Breast epithelium (tissue), 4 donors: ENCODE measurements at regions not wholly inside any gene's neighbourhood (a gene's known extent, or its start where the extent isn't known, plus 50 kb on each side); places are given as distances from the start of the nearest gene placed in this dataset.
A peak's percentile ranks its signal among the peaks of the same experiment; 100 is the strongest.
"Not testable (repeated sequence)": the region's sequence is repeated elsewhere in the genome, so short reads cannot be mapped to it uniquely, and the experiment has no call there.

Experiments used
- DNase-seq, 2 donors: peaks; one replicate each; pipeline ENCODE4 v3.0.0-alpha.2; 2019; ENCODE audit warnings: low spot score in 2 of 2
- H3K27ac ChIP-seq, 2 donors: fragments of 200-600 bp; sonication (generic) in 1 of 2; one replicate each; pipeline ENCODE4 v1.5.1; 2016 to 2019; ENCODE audit warnings: mild to moderate bottlenecking in 1 of 2
- H3K27me3 ChIP-seq, 2 donors: fragments of 200-600 bp; sonication (generic) in 1 of 2; one replicate each; pipeline versions ENCODE4 v1.5.1 to v1.6.0; 2017 to 2019; ENCODE audit warnings: control low read depth in 1 of 2, mild to moderate bottlenecking in 1 of 2
- H3K36me3 ChIP-seq: fragments of 200-600 bp; one replicate; pipeline ENCODE4 v1.5.1; 2019
- H3K4me1 ChIP-seq, 2 donors: fragments of 200-600 bp; sonication (generic); one replicate each; pipeline ENCODE4 v1.5.1; 2016 to 2019; ENCODE audit warnings: control low read depth in 1 of 2
- H3K4me3 ChIP-seq, 3 donors: fragments of 200-600 bp; sonication (generic); 1 replicate in 2 of 3; 2 replicates in 1 of 3; pipeline ENCODE4 v1.5.1; 2016 to 2019; ENCODE audit warnings: mild to moderate bottlenecking in 3 of 3, moderate library complexity in 2 of 3
- H3K9me3 ChIP-seq, 2 donors: fragments of 200-600 bp; sonication (generic) in 1 of 2; one replicate each; pipeline ENCODE4 v1.5.1; 2016 to 2019; ENCODE audit warnings: control low read depth in 1 of 2
- POLR2A ChIP-seq: fragments of 450-650 bp; IDR thresholded peaks from one replicate; pipeline ENCODE4 v1.6.1; 2016; ENCODE audit warnings: antibody characterized with exemption, mild to moderate bottlenecking, moderate library complexity
- POLR2AphosphoS5 ChIP-seq, 3 donors: sonication (generic); formaldehyde crosslinking; IDR thresholded peaks; one replicate each; pipeline ENCODE4 v1.6.1; 2017; ENCODE audit warnings: antibody characterized with exemption in 3 of 3
- intact Hi-C: fragments of 100-400 bp; cut with DNase I; formaldehyde crosslinking; loops from one replicate; pipeline ENCODE4 v1.15.1; 2023; ENCODE audit warnings: low total_unique reads
- TF ChIP-seq, protein P1 (sequence below), 3 donors: fragments of 450-650 bp; IDR thresholded peaks; one replicate each; pipeline ENCODE4 v1.5.1; 2016 to 2017; ENCODE audit warnings: antibody characterized with exemption in 3 of 3, mild to moderate bottlenecking in 3 of 3, moderate library complexity in 3 of 3

GRCh38 chr12:105644770-105645169, 314.3 kb downstream of the C12orf75 start:
- Histone ChIP-seq H3K4me3 (no peak overlapping the region), H3K27me3 (no peaks in the 10 kb centered on the region), H3K4me1 (no peaks in the 10 kb centered on the region), H3K27ac (no peak overlapping the region), H3K36me3 (no peaks in the 10 kb centered on the region), H3K9me3 (peaks cover 0 to 5% of the 10 kb centered on the region in 2 donors)
- intact Hi-C loops: loop anchor here (10.0 kb wide), 1 partner anchor 830 kb away; no protein-coding TSS in a partner anchor
- no peak for DNase-seq
- TF ChIP-seq POLR2AphosphoS5 (IDR thresholded peaks at IDR 0.05) (no peak), POLR2A (no peak)
- TF ChIP-seq, protein P1, sequence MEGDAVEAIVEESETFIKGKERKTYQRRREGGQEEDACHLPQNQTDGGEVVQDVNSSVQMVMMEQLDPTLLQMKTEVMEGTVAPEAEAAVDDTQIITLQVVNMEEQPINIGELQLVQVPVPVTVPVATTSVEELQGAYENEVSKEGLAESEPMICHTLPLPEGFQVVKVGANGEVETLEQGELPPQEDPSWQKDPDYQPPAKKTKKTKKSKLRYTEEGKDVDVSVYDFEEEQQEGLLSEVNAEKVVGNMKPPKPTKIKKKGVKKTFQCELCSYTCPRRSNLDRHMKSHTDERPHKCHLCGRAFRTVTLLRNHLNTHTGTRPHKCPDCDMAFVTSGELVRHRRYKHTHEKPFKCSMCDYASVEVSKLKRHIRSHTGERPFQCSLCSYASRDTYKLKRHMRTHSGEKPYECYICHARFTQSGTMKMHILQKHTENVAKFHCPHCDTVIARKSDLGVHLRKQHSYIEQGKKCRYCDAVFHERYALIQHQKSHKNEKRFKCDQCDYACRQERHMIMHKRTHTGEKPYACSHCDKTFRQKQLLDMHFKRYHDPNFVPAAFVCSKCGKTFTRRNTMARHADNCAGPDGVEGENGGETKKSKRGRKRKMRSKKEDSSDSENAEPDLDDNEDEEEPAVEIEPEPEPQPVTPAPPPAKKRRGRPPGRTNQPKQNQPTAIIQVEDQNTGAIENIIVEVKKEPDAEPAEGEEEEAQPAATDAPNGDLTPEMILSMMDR (IDR thresholded peaks at IDR 0.05): no peak

GRCh38 chr12:105654606-105655005, 324.1 kb downstream of the C12orf75 start:
- H3K36me3 ChIP-seq: no peaks in the 10 kb centered on the region
- no peak overlapping the region for H3K4me3 ChIP-seq
- H3K4me1 ChIP-seq: no peaks in the 10 kb centered on the region
- H3K27ac ChIP-seq: no peak overlapping the region
- peaks cover 0 to 2% of the 10 kb centered on the region in 2 donors for H3K9me3 ChIP-seq
- DNase-seq: no peak
- intact Hi-C loops: no loop called here
- TF ChIP-seq POLR2A (no peak), POLR2AphosphoS5 (IDR thresholded peaks at IDR 0.05) (no peak)
- TF ChIP-seq, protein P1 (IDR thresholded peaks at IDR 0.05): no peak
- H3K27me3 ChIP-seq: no peaks in the 10 kb centered on the region

DNA sequence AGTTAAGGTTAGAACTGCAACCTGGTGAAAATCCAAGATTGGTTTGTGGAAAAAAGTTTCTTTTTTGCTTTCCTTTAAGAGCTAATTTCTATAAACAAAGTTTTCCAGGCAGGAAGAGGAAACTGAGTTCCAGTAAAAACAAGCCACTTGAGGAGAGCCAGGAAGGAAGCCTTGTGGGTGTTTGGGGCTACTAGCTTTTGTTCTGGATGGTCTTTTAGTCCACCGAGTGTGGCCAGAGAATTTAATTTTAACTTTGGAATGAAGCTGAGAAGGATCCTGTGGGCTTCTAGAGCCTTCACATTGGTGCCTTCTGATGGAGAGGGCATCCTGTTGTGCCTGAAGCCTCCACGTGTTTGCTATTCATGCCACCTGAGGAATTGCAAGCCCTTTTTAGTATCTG, 327.9 kb downstream of the C12orf75 start:
- intact Hi-C loops: no loop called here
- H3K36me3 ChIP-seq: no peaks in the 10 kb centered on the region
- no peak for DNase-seq
- no peak overlapping the region for H3K4me3 ChIP-seq
- no peaks in the 10 kb centered on the region for H3K27me3 ChIP-seq
- H3K9me3 ChIP-seq: no peaks in the 10 kb centered on the region
- H3K4me1 ChIP-seq: no peaks in the 10 kb centered on the region
- TF ChIP-seq POLR2AphosphoS5 (IDR thresholded peaks at IDR 0.05) (no peak), POLR2A (no peak)
- TF ChIP-seq, protein P1 (IDR thresholded peaks at IDR 0.05): no peak
- peak overlapping the region in 1 of 2 donors; percentile 43 for H3K27ac ChIP-seq

DNA sequence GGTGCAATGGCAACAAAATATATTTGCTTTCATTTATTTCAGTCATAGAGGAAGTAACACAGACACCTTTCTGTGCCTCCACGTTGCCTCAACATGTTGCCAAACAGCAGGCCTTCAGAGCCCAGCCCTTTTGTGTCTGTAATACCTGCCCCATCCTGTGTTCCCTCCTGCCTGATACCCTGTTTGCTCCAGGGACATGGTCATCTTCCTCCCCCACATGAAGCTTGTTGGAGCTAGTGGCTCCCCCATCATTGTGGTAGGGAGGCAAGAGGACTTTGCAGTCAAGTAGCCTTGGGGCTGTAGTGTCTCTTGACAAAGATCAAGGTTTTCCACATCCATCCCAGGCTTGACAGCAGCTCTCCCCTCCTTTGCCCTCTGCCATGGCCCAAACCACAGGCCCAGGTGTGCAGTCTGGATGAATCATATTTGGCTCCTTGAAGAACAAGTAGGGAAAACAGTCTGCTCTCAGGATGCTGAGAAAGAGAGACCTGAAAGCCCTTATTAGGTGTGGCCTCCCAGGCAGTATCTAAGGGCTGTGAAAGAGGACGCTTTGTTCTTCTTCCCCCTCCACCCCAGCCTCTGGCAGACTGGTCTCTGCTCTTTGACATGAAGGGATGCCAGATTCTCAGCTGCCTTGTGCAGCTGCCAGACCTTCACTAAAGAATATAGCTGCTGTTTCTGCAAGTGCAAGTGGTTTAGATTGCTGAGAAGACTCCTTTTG, 329.0 kb downstream of the C12orf75 start:
- intact Hi-C loops: no loop called here
- H3K36me3 ChIP-seq: no peaks in the 10 kb centered on the region
- H3K4me3 ChIP-seq: no peak overlapping the region
- no peaks in the 10 kb centered on the region for H3K4me1 ChIP-seq
- H3K27ac ChIP-seq: peak overlapping the region; percentile 43 to 45
- H3K27me3 ChIP-seq: no peaks in the 10 kb centered on the region
- no peaks in the 10 kb centered on the region for H3K9me3 ChIP-seq
- TF ChIP-seq POLR2AphosphoS5 (IDR thresholded peaks at IDR 0.05) (no peak), POLR2A (no peak)
- TF ChIP-seq, protein P1 (IDR thresholded peaks at IDR 0.05): no peak
- peak in 1 of 2 donors; percentile 57 for DNase-seq

DNA sequence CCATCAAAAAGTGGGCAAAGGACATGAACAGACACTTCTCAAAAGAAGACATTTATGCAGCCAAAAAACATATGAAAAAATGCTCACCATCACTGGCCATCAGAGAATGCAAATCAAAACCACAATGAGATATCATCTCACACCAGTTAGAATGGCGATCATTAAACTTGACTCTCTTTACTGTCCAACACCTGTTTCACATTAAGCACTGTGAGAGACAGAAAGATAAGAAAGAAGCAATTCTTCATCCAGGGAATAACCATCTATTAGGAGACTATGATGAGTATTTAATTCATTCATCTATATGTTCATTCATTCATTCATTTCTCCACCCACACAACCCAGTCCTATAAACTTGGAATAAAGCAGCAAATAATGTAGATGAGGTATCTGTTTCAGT, 334.3 kb downstream of the C12orf75 start:
- H3K27me3 ChIP-seq, H3K27ac ChIP-seq, H3K36me3 ChIP-seq, intact Hi-C loops, H3K4me1 ChIP-seq, H3K9me3 ChIP-seq, DNase-seq, H3K4me3 ChIP-seq: not testable (repeated sequence)
